Right lung (tissue), 2 donors: ENCODE measurements at regions not wholly inside any gene's neighbourhood (a gene's known extent, or its start where the extent isn't known, plus 50 kb on each side); places are given as distances from the start of the nearest gene placed in this dataset.
"Not testable (repeated sequence)": the region's sequence is repeated elsewhere in the genome, so short reads cannot be mapped to it uniquely, and the experiment has no call there.

Experiments used
- DNase-seq, 2 donors: peaks; one replicate each; pipeline ENCODE4 v3.0.0-alpha.2; 2013

- no peak for DNase-seq
Measured at GRCh38 chr2:146587291-146587713, 1257.5 kb upstream of the ACVR2A start.

DNA sequence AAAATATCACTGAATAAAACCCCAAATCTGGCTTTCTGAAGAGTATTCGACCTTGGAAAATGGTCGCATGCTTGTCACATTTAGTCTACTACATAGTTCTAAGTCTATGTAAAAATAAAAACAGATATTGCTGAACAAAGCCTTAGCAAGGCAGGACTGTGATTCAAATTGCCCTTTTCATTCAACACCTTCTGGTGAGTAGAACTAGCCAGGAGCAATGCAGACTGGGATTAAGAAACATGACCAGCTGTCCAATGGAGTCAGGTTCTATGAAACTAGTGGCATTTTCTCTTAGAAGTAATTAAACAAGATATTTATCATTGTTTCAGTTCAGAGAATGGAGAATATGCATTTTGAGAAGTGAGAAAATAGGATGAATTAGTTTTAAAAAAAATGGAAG lies 1260.5 kb upstream of the ACVR2A start:
- no peak for DNase-seq

DNA sequence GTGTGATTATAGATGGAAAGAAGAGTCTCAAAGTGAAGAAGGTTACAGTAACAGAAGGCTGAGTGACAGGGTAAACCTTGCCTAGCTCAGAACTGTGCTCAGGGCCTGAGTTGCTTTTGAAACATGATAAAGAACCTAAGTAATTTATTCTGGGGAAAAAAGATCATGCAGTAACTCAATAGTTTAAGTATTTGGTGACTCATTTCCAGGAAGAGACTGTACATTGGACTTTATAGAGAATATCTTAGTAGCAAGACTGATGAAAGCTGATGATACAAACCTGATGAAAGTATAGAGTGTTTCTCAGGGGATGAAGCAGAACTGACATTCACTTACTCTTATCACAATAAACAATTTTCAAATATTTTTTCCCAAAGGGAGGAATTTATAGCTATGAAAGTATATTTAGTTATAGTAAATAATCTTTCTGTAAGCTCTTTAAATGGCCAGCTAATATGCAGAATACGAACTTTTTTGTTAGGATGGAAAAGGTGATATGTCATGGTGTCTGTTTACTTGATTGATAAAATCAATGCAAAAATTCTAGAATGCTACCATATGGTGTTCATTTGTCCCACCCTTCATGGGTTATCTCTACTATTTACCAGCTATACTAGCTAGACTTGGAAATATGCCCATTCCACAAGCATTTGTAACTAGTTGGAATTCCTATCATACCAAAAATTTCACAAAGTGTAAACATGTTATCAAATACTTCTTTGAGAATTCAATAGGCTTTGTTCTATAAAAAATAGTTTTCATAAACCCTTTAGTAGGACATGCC lies 1265.5 kb upstream of the ACVR2A start:
- no peak for DNase-seq

DNA sequence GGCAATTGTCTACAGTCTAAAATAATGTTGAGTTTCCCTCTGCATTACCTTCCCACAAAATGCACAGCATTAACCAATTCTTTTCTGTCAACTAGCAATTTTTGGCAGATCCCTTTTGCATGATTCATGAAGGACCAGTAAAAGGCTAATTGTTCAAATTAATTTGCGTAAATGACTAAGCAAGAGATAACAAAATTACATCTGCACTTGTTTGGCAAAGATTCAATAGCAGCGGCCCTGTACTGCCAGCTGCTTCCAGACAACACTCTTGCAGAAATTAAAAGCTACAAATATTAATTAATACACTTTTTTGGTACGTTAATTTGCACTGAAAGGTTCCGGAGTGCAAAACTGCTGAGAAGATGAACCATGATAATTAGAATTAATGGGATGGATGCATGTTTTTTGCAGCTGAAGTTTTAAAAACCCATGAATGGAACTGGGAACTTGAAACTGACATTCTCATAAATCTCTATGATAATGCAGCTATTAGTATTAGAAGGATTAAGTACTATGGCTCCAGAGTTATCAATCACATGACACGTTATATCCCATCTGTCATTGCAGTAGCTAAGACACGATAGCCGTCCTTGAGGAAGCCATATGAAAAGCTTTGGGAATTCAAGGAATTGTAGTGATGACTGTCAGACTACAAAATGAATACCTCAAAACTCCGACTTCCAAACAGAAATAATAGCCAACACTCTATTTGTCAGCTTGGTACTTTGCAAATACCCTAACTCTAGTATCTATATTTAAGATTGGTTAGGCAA lies 1268.3 kb upstream of the ACVR2A start:
- DNase-seq: no peak

DNA sequence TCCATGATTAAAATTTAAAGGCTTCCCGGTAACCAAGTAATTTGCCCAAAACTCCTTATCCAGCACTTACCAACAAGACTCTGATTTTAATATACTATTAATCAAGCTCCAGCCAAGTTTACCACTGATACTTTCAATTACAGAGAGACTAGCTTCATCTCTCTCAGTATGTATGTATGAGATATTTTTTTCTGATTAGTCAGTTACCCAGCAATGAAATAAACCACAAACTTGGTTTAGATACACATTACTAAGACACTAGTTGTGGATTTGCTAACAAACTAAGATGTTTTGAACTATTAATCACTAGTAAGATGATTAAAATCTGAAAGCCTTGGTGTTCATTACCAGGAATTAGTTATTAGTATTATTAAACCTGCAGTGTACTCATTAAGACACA lies 1272.2 kb upstream of the ACVR2A start:
- no peak for DNase-seq

- DNase-seq: no peak
Measured at GRCh38 chr2:146561996-146562395, 1282.8 kb upstream of the ACVR2A start.

- no peak for DNase-seq
Measured at GRCh38 chr2:146547236-146547635, 1297.6 kb upstream of the ACVR2A start.

GRCh38 chr2:146544701-146545100 lies 1300.1 kb upstream of the ACVR2A start:
- no peak for DNase-seq

GRCh38 chr2:146541896-146542295 lies 1302.9 kb upstream of the ACVR2A start:
- no peak for DNase-seq

GRCh38 chr2:146540271-146540932 lies 1304.4 kb upstream of the ACVR2A start:
- DNase-seq: no peak

DNA sequence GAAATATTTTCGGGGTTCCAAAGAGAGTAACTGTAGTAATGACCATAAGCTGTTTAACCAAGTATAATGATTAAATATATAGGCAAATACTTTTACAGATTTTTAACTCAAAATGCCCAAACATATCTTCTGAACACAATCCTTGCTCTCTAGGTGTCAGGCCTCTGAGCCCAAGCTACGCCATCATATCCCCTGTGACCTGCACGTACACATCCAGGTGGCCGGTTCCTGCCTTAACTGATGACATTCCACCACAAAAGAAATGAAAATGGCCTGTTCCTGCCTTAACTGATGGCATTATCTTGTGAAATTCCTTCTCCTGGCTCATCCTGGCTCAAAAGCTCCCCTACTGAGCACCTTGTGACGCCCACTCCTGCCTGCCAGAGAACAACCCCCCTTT lies 1305.1 kb upstream of the ACVR2A start:
- not testable (repeated sequence) for DNase-seq

DNA sequence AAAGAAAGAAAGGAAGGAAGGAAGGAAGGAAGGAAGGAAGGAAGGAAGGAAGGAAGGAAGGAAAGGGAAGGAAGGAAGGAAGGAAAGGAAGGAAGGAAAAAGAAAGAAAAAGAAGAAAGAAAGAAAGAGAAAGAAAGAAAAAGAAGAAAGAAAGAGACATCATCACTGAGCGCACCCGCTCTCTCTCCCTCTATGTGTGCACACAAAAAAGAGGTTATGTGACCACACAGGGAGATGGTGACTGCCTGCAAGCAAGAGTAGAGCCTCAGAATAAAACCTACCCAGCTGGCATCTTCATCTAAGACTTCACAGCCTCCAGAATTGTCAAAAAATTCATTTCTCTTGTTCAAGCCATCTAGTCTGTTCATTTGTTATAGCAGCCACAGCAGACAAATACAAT lies 1307.4 kb upstream of the ACVR2A start:
- no peak for DNase-seq

DNA sequence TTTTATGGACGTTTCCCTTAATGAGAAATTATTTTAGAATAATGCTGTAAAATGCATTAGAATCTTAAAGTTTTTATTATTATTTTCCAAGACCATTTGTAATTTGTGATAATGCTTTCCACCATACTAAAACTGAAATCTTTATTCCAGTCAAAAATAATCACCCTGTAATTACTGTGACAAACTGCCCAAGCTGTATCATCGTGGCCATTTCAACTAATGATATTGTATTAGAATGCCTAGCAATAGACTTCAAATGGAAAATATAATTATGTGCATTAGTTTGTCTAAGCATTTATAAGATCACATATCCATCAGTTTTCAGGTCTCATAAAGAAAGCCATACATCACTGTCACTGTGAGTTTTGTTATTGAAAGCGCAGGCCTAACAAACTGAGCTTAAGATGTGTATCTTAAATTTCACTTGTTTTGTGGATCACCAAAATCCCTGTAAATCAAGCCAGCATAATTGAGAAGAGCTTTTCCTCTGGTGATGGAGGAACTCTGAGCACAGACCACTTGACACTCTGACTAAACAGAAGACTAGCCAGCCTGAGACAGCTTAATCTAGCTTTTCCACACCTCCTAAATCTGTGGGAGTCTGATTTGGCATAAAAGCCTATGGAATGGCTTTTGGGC lies 1312.2 kb upstream of the ACVR2A start:
- DNase-seq: no peak

DNA sequence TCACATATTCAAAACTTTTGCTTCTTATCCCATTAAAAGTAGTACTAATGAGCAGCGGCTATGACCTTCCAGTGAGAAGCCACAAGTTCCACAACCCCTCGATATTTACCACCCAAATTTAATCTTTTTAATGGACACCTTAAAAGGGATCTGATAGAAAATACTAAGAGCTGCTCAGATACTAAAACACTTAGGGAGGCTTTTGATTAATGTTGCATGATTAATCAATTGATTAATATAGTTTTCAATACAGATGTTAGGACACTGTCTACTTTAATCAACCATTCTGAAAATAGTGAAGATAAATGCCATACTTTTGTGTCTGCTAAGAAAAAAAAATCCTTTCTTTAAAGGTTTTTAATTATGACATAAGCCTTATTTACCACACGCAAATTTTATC lies 1312.8 kb upstream of the ACVR2A start:
- no peak for DNase-seq

DNA sequence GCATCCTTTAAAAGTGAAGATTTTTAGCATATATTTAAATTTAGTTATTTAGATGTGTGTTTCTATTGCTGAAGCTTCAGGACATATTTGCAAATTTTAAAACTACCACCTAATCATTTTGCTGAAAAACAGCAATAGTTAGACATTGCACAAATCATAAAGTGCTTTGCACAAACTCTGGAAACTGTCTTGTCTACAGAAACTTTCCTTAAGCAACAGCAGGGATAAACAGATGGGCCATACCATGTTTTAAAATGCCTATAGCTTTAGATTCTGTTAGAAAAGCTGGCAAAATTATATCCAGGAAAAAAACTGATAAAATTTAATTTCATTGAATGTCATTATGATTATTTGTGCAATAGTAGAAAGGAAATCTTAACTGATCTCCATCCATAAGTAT lies 1313.9 kb upstream of the ACVR2A start:
- DNase-seq: no peak

GRCh38 chr2:146527166-146527565 lies 1317.7 kb upstream of the ACVR2A start:
- DNase-seq: no peak

- peak in 1 of 2 donors; percentile 10 for DNase-seq
Measured at GRCh38 chr2:146523196-146523595, 1321.6 kb upstream of the ACVR2A start.

DNA sequence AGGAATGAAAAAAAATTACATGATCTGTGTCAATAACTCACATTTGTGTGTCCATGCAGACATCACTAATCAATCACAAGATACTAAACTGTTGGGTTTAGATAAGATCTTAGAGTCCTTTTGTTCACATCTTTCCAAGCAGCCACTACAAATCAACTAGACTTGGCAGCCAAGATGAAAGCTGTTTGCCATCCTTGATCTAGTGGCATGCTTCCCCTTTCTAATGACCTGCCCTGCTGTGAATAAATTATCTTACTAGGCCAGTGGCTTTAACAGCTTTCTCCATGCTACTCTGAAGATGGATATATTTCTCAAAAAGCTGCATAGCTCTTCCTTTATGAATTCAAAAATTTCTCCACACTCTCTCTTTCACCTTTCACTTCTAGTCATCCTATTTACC lies 1338.0 kb upstream of the ACVR2A start:
- no peak for DNase-seq

GRCh38 chr2:146503366-146503765 lies 1341.5 kb upstream of the ACVR2A start:
- peak; percentile 13 to 19 for DNase-seq

DNA sequence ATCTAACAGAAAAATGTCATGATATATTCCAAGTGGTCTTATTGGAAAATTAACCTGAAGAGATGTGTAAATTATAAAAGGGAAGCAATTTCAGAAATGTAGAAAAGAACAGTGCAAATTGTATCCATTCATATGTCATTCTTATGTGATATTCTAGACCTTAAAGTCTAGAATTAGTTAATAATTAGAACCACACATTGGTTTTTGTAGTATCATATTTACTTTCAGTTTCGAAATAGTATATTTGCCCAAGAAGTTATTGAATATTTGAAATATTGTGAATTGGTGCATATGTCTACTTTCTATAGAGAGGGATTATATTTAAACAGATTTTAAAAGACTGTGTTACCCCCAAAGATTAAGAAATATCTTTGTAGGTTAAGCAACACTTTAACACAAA lies 1348.6 kb upstream of the ACVR2A start:
- no peak for DNase-seq

DNA sequence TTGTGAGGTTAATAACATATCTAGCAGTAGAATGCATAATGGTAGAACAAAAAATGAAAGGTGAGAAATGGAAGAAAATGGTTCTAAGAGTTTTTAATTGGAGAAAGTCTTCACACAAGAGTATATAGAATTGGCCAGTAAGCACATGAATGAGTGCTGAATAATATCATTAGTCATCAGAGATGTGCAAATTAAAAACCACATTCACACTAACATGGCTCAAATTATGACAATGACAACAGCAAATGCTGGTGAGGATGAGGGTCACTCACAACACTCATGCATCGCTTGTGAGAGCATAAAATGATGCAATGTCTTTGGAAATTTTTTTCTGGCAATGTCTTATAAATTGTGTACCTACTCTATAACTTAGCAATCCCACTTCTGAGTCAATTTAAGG lies 1355.4 kb upstream of the ACVR2A start:
- no peak for DNase-seq

GRCh38 chr2:146481629-146482028 lies 1363.2 kb upstream of the ACVR2A start:
- no peak for DNase-seq
